Keratinocyte (primary cell): ENCODE measurements at regions not wholly inside any gene's neighbourhood (a gene's known extent, or its start where the extent isn't known, plus 50 kb on each side); places are given as distances from the start of the nearest gene placed in this dataset.

Experiments
- DNase-seq: peaks from one replicate; pipeline ENCODE4 v3.0.0-alpha.2; 2011; ENCODE audit warnings: low read depth, missing footprints, low spot score
- FAIRE-seq: peaks from 2 replicates; lab custom pipeline; 2011; peaks lifted over from hg19 to GRCh38; lab: Jason Lieb, UNC
- H2AFZ ChIP-seq: 2 replicates; pipeline ENCODE4 v1.6.0; 2012; ENCODE audit warnings: low read length, control low read depth, inconsistent platforms; ENCODE audit not compliant: control insufficient read depth
- H3K27ac ChIP-seq: 2 replicates; pipeline ENCODE4 v1.5.1; 2011; ENCODE audit warnings: low read length; ENCODE audit not compliant: control insufficient read depth, insufficient read depth
- H3K27me3 ChIP-seq: 3 replicates; pipeline ENCODE4 v1.6.0; 2011; ENCODE audit warnings: low read length; ENCODE audit not compliant: control insufficient read depth, insufficient read depth; ENCODE audit errors: extremely low read depth
- H3K36me3 ChIP-seq, 2 experiments: 2 replicates in 1 of 2; 3 replicates in 1 of 2; pipeline ENCODE4 v1.5.1; 2011; ENCODE audit warnings: low read length in 2 of 2, mild to moderate bottlenecking in 1 of 2; ENCODE audit not compliant: control insufficient read depth in 2 of 2, insufficient read depth in 2 of 2; ENCODE audit errors: extremely low read depth in 1 of 2
- H3K4me1 ChIP-seq: 3 replicates; pipeline ENCODE4 v1.5.1; 2011; ENCODE audit warnings: low read length; ENCODE audit not compliant: control insufficient read depth, insufficient read depth; ENCODE audit errors: extremely low read depth
- H3K4me2 ChIP-seq: 3 replicates; pipeline ENCODE4 v1.6.0; 2011; ENCODE audit warnings: low read depth, low read length; ENCODE audit not compliant: control insufficient read depth, insufficient read depth; ENCODE audit errors: extremely low read depth
- H3K4me3 ChIP-seq, 3 experiments: fragments of 200-600 bp in 1 of 3; sonication (generic) in 1 of 3; 2 replicates in 2 of 3; 3 replicates in 1 of 3; pipeline ENCODE4 v1.5.1; 2011 to 2016; ENCODE audit warnings: low read length in 3 of 3, mild to moderate bottlenecking in 3 of 3, control low read depth in 2 of 3, inconsistent platforms in 1 of 3, low read depth in 1 of 3, mixed read lengths in 1 of 3, mixed run types in 1 of 3, moderate library complexity in 1 of 3; ENCODE audit not compliant: control insufficient read depth in 2 of 3, insufficient read depth in 2 of 3; ENCODE audit errors: extremely low read depth in 1 of 3
- H3K79me2 ChIP-seq: 2 replicates; pipeline ENCODE4 v1.6.0; 2012; ENCODE audit warnings: low read length; ENCODE audit not compliant: control insufficient read depth, insufficient read depth
- H3K9ac ChIP-seq: 3 replicates; pipeline ENCODE4 v1.6.0; 2011; ENCODE audit warnings: low read length; ENCODE audit not compliant: control insufficient read depth, insufficient read depth; ENCODE audit errors: extremely low read depth
- H3K9me1 ChIP-seq: 3 replicates; pipeline ENCODE4 v1.6.0; 2011; ENCODE audit warnings: low read length; ENCODE audit not compliant: control insufficient read depth, insufficient read depth; ENCODE audit errors: extremely low read depth
- H3K9me3 ChIP-seq: 2 replicates; pipeline ENCODE4 v1.5.1; 2012; ENCODE audit warnings: low read depth, low read length; ENCODE audit not compliant: control insufficient read depth
- H4K20me1 ChIP-seq: 3 replicates; pipeline ENCODE4 v1.6.0; 2011; ENCODE audit warnings: low read length; ENCODE audit not compliant: control insufficient read depth, insufficient read depth; ENCODE audit errors: extremely low read depth
- EZH2 ChIP-seq: IDR thresholded peaks from one replicate; pipeline ENCODE4 v1.6.1; 2012; ENCODE audit warnings: inconsistent platforms, mild to moderate bottlenecking, low read length, moderate library complexity
- dilution Hi-C: fragments of 300-500 bp; cut with MboI; formaldehyde crosslinking; loops from one replicate; pipeline ENCODE4 v1.7.0; 2020; ENCODE audit warnings: low sequenced_read_pairs; ENCODE audit not compliant: extremely low pct_ligation_motif_present
- TF ChIP-seq, protein P1 (sequence below), 3 experiments: IDR thresholded peaks in 1 of 3; conservative IDR thresholded peaks in 1 of 3; optimal IDR thresholded peaks in 1 of 3; 2 replicates in 2 of 3; 3 replicates in 1 of 3; pipeline versions ENCODE3 to v1.5.1; 2011; ENCODE audit warnings: low read length in 3 of 3, mild to moderate bottlenecking in 3 of 3, moderate library complexity in 2 of 3, control low read depth in 1 of 3, inconsistent platforms in 1 of 3; ENCODE audit not compliant: insufficient read depth in 2 of 3; ENCODE audit errors: extremely low read depth in 1 of 3

DNA sequence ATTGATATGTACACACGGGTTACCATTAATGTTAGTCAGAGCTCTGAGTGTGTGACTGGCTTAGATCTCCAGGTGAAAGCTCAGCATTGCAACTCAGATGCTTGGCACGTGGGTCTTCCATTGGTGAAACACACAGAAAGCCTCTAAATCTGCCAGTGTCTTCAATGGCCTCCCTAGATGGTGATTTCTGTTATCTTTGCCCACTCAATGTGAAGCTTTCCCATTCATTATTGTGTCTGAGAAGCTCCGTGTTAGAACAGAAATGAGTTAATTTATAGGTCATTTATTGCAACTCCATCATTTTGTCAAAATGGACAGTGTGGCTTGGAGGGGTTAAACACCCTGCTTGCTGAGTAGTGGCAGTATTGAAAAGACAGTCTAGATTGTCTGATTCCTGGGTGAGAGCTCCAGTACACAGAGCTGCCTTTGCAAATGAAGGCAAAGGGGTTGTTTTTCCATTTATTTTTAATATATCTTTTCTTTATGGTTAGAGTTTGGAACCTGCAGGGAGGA lies 64.7 kb upstream of the GCFC2 start:
- FAIRE-seq (no peak), DNase-seq (no peak)
- H3K27me3 ChIP-seq = no peaks in the 10 kb centered on the region
- no peaks in the 10 kb centered on the region for H3K36me3 ChIP-seq
- no peak overlapping the region for H3K27ac ChIP-seq
- H3K9me3 ChIP-seq = no peaks in the 10 kb centered on the region
- no peak overlapping the region for H2AFZ ChIP-seq
- no peak overlapping the region for H3K4me2 ChIP-seq
- H3K4me3 ChIP-seq = no peak overlapping the region
- H3K9ac ChIP-seq = no peak overlapping the region
- dilution Hi-C loops = no loop called here
- H4K20me1 ChIP-seq = no peaks in the 10 kb centered on the region
- no peaks in the 10 kb centered on the region for H3K9me1 ChIP-seq
- no peaks in the 10 kb centered on the region for H3K79me2 ChIP-seq
- TF ChIP-seq, protein P1, sequence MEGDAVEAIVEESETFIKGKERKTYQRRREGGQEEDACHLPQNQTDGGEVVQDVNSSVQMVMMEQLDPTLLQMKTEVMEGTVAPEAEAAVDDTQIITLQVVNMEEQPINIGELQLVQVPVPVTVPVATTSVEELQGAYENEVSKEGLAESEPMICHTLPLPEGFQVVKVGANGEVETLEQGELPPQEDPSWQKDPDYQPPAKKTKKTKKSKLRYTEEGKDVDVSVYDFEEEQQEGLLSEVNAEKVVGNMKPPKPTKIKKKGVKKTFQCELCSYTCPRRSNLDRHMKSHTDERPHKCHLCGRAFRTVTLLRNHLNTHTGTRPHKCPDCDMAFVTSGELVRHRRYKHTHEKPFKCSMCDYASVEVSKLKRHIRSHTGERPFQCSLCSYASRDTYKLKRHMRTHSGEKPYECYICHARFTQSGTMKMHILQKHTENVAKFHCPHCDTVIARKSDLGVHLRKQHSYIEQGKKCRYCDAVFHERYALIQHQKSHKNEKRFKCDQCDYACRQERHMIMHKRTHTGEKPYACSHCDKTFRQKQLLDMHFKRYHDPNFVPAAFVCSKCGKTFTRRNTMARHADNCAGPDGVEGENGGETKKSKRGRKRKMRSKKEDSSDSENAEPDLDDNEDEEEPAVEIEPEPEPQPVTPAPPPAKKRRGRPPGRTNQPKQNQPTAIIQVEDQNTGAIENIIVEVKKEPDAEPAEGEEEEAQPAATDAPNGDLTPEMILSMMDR (optimal IDR thresholded peaks at IDR 0.05 in 1 of 3, IDR thresholded peaks at IDR 0.05 in 1 of 3, conservative IDR thresholded peaks at IDR 0.05 in 1 of 3; ENCODE audit: extremely low read depth in 1 of 3, insufficient read depth in 2 of 3, low read length in 3 of 3) = no peak
- no peak for TF ChIP-seq EZH2
- H3K4me1 ChIP-seq = no peaks in the 10 kb centered on the region

DNA sequence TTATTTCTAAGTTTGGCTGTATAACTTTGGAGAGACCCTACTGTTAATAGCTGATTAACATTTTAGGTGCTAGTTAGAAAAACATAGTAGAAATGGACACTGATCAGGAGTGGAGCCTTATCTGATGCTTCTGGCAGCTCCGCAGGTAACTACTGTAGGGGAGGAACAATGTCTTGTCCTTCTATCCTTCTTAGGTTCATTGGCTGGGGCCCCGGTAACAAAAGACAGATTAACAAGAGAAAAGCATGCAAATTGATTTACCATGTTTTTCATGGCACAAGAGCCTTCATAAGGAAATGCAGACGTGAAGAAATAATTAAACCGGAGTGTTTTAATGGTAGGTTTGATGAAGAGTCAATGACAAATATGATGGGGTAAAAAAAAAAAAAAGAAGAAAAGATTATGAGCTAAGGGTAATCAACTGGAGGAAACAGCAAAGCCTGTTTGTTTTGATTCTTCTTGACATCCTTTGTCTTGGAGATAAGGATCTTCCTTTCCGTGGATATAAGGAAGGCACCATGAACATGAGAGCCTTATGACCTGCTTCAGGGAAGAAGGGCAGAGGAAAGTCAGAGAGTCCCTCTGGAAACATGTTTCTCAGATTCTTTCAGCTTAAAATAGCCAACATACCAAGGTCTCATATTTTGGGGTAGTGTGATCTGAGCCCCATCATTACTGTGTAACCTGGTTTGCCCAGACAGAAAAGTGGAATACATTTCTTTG lies 62.4 kb upstream of the GCFC2 start:
- TF ChIP-seq, protein P1 (optimal IDR thresholded peaks at IDR 0.05 in 1 of 3, IDR thresholded peaks at IDR 0.05 in 1 of 3, conservative IDR thresholded peaks at IDR 0.05 in 1 of 3; ENCODE audit: extremely low read depth in 1 of 3, insufficient read depth in 2 of 3, low read length in 3 of 3) = no peak
- no peak for TF ChIP-seq EZH2
- no peaks in the 10 kb centered on the region for H3K36me3 ChIP-seq
- H3K9me1 ChIP-seq = no peaks in the 10 kb centered on the region
- H3K4me2 ChIP-seq = no peak overlapping the region
- H3K9me3 ChIP-seq = no peaks in the 10 kb centered on the region
- dilution Hi-C loops = no loop called here
- H3K27ac ChIP-seq = no peak overlapping the region
- no peaks in the 10 kb centered on the region for H3K4me1 ChIP-seq
- FAIRE-seq (no peak), DNase-seq (no peak)
- no peak overlapping the region for H2AFZ ChIP-seq
- H3K79me2 ChIP-seq = no peaks in the 10 kb centered on the region
- no peaks in the 10 kb centered on the region for H3K27me3 ChIP-seq
- no peak overlapping the region for H3K4me3 ChIP-seq
- H4K20me1 ChIP-seq = no peaks in the 10 kb centered on the region
- H3K9ac ChIP-seq = no peak overlapping the region
